Fibroblast of lung (primary cell): ENCODE measurements at regions not wholly inside any gene's neighbourhood (a gene's known extent, or its start where the extent isn't known, plus 50 kb on each side); places are given as distances from the start of the nearest gene placed in this dataset.
A peak's percentile ranks its signal among the peaks of the same experiment; 100 is the strongest.

Source experiments
- DNase-seq, 2 donors: peaks; one replicate each; pipeline versions ENCODE4 v3.0.0 to v3.0.0-alpha.2; 2010; ENCODE audit warnings: low read depth in 2 of 2
- H2AFZ ChIP-seq: 2 replicates; pipeline ENCODE4 v1.5.1; 2012; ENCODE audit warnings: low read length, control low read depth, inconsistent platforms
- H3K27ac ChIP-seq: 2 replicates; pipeline ENCODE4 v1.5.1; 2011; ENCODE audit warnings: low read length, control low read depth; ENCODE audit not compliant: insufficient read depth
- H3K27me3 ChIP-seq: 2 replicates; pipeline ENCODE4 v1.5.1; 2011; ENCODE audit warnings: mild to moderate bottlenecking, low read length; ENCODE audit not compliant: control insufficient read depth, insufficient read depth
- H3K36me3 ChIP-seq: 2 replicates; pipeline ENCODE4 v1.5.1; 2011; ENCODE audit warnings: low read length; ENCODE audit not compliant: control insufficient read depth, insufficient read depth
- H3K4me1 ChIP-seq: 2 replicates; pipeline ENCODE4 v1.5.1; 2011; ENCODE audit warnings: low read length; ENCODE audit not compliant: control insufficient read depth, insufficient read depth; ENCODE audit errors: extremely low read depth
- H3K4me2 ChIP-seq: 2 replicates; pipeline ENCODE4 v1.5.1; 2011; ENCODE audit warnings: low read length, control low read depth; ENCODE audit not compliant: insufficient read depth; ENCODE audit errors: extremely low read depth
- H3K4me3 ChIP-seq, 4 experiments: fragments of 200-600 bp in 1 of 4; sonication (generic) in 1 of 4; replicated peaks in 1 of 4; 2 replicates each; pipeline ENCODE4 v1.5.1; 2011 to 2016; ENCODE audit warnings: low read length in 4 of 4, low read depth in 3 of 4, mild to moderate bottlenecking in 3 of 4, control low read depth in 2 of 4, inconsistent platforms in 1 of 4, mixed read lengths in 1 of 4; ENCODE audit not compliant: insufficient read depth in 1 of 4; ENCODE audit errors: control extremely low read depth in 1 of 4
- H3K79me2 ChIP-seq: 2 replicates; pipeline ENCODE4 v1.5.1; 2012; ENCODE audit warnings: mild to moderate bottlenecking, low read length, inconsistent platforms; ENCODE audit not compliant: control insufficient read depth, insufficient read depth
- H3K9ac ChIP-seq: 2 replicates; pipeline ENCODE4 v1.5.1; 2011; ENCODE audit warnings: mild to moderate bottlenecking, low read length, control low read depth; ENCODE audit not compliant: insufficient read depth
- H3K9me3 ChIP-seq: 2 replicates; pipeline ENCODE4 v1.5.1; 2012; ENCODE audit warnings: low read depth, low read length; ENCODE audit not compliant: control insufficient read depth, insufficient read depth
- H4K20me1 ChIP-seq: 2 replicates; pipeline ENCODE4 v1.5.1; 2011; ENCODE audit warnings: low read length; ENCODE audit not compliant: control insufficient read depth, insufficient read depth; ENCODE audit errors: extremely low read depth
- EZH2 ChIP-seq: IDR thresholded peaks from 2 replicates; pipeline ENCODE4 v1.5.1; 2012; ENCODE audit warnings: low read length, control low read depth, mild to moderate bottlenecking; ENCODE audit errors: missing control alignments
- TF ChIP-seq, protein P1 (sequence below), 2 donors: IDR thresholded peaks in 1 of 2; conservative IDR thresholded peaks in 1 of 2; 1 replicate in 1 of 2; 2 replicates in 1 of 2; pipeline ENCODE4 v1.5.1; 2011 to 2012; ENCODE audit warnings: low read length in 2 of 2, control low read depth in 1 of 2, inconsistent platforms in 1 of 2, low read depth in 1 of 2, mild to moderate bottlenecking in 1 of 2

- H3K4me2 ChIP-seq, result no peak overlapping the region
- H3K79me2 ChIP-seq, result no peaks in the 10 kb centered on the region
- no peak overlapping the region for H3K4me3 ChIP-seq
- no peaks in the 10 kb centered on the region for H3K9me3 ChIP-seq
- no peaks in the 10 kb centered on the region for H3K36me3 ChIP-seq
- H2AFZ ChIP-seq, result no peak overlapping the region
- no peak for DNase-seq
- no peaks in the 10 kb centered on the region for H3K27me3 ChIP-seq
- no peaks in the 10 kb centered on the region for H3K4me1 ChIP-seq
- no peak overlapping the region for H3K27ac ChIP-seq
- H4K20me1 ChIP-seq, result no peaks in the 10 kb centered on the region
- TF ChIP-seq, protein P1, sequence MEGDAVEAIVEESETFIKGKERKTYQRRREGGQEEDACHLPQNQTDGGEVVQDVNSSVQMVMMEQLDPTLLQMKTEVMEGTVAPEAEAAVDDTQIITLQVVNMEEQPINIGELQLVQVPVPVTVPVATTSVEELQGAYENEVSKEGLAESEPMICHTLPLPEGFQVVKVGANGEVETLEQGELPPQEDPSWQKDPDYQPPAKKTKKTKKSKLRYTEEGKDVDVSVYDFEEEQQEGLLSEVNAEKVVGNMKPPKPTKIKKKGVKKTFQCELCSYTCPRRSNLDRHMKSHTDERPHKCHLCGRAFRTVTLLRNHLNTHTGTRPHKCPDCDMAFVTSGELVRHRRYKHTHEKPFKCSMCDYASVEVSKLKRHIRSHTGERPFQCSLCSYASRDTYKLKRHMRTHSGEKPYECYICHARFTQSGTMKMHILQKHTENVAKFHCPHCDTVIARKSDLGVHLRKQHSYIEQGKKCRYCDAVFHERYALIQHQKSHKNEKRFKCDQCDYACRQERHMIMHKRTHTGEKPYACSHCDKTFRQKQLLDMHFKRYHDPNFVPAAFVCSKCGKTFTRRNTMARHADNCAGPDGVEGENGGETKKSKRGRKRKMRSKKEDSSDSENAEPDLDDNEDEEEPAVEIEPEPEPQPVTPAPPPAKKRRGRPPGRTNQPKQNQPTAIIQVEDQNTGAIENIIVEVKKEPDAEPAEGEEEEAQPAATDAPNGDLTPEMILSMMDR (conservative IDR thresholded peaks at IDR 0.05 in 1 of 2, IDR thresholded peaks at IDR 0.05 in 1 of 2; ENCODE audit: low read depth in 1 of 2, low read length in 2 of 2), result no peak
- TF ChIP-seq EZH2, result no peak
- H3K9ac ChIP-seq, result no peak overlapping the region
These were observed 79.0 kb upstream of the PTCH1 start for GRCh38 chr9:95595721-95596295.

- no peak for DNase-seq
- no peak overlapping the region for H3K9ac ChIP-seq
- no peaks in the 10 kb centered on the region for H3K36me3 ChIP-seq
- H3K9me3 ChIP-seq, result no peaks in the 10 kb centered on the region
- no peak overlapping the region for H3K4me2 ChIP-seq
- no peaks in the 10 kb centered on the region for H3K4me1 ChIP-seq
- TF ChIP-seq EZH2, result no peak
- no peaks in the 10 kb centered on the region for H3K79me2 ChIP-seq
- H3K4me3 ChIP-seq, result no peak overlapping the region
- H3K27ac ChIP-seq, result no peak overlapping the region
- no peak overlapping the region for H2AFZ ChIP-seq
- no peaks in the 10 kb centered on the region for H4K20me1 ChIP-seq
- H3K27me3 ChIP-seq, result no peaks in the 10 kb centered on the region
These were observed 76.2 kb upstream of the PTCH1 start for GRCh38 chr9:95592931-95593330.

DNA sequence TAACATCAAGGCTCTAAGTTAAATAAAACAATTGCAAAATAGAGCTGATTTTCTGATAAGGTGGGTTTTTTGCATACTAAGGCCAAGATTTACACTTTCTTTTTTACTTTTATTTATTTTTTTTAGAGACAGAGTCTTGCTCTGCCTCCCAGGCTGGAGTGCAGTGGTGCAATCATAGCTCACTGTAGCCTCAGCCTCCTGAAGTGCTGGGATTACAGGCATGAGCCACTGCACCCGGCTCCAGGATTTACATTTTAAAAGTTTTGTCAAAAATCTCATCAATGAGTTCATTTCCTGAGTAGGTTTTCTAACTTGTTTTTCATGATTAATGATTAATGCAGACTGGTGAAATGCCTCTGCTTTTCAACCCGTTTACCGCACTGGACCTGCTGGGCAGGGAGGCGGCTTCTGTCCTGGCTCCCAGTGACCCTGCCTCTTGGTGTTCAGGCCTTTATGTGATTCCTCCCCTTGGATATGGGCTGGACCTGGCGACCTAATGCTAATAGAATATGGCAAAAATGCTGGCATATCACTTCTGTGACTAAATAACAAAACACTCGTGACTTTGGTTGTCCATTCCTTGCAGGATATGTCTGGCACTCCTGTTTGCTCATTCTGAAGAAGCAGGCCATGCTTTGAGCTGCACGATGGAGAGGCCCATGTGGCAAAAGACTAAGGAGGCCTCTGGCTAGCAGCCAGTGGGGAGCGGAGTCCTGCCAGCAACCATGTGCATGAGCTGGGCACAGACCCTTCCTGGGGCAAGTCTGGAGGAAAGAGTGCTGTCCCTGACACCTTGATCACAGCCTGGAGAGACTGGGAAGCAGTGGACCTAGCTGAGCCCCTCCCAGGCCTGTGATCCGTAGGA, 72.2 kb upstream of the PTCH1 start:
- Histone ChIP-seq H3K9ac (no peak overlapping the region), H3K9me3 (no peaks in the 10 kb centered on the region), H3K4me3 (no peak overlapping the region), H3K79me2 (no peaks in the 10 kb centered on the region), H2AFZ (no peak overlapping the region), H4K20me1 (no peaks in the 10 kb centered on the region), H3K4me2 (no peak overlapping the region), H3K36me3 (no peaks in the 10 kb centered on the region), H3K27ac (no peak overlapping the region), H3K27me3 (no peaks in the 10 kb centered on the region), H3K4me1 (no peaks in the 10 kb centered on the region)
- DNase-seq, result peak in 1 of 2 donors; percentile 3
- TF ChIP-seq, protein P1 (conservative IDR thresholded peaks at IDR 0.05 in 1 of 2, IDR thresholded peaks at IDR 0.05 in 1 of 2; ENCODE audit: low read depth in 1 of 2, low read length in 2 of 2), result no peak
- no peak for TF ChIP-seq EZH2
